Kasumi-1 (cell line): ENCODE measurements at regions not wholly inside any gene's neighbourhood (a gene's known extent, or its start where the extent isn't known, plus 50 kb on each side); places are given as distances from the start of the nearest gene placed in this dataset.

Experiments
- DNase-seq, 2 experiments: peaks; one replicate each; lab custom pipeline; 2025; lab: John Stamatoyannopoulos, UW

GRCh38 chr18:22330508-22330907 is 87.2 kb downstream of the CTAGE1 start:
- DNase-seq, result no peak

GRCh38 chr18:22325396-22325795 is 92.3 kb downstream of the CTAGE1 start:
- DNase-seq, result no peak

GRCh38 chr18:22324191-22325131 is 93.3 kb downstream of the CTAGE1 start:
- DNase-seq, result no peak

- no peak for DNase-seq
Measured at GRCh38 chr18:22322243-22322691, 95.4 kb downstream of the CTAGE1 start.

GRCh38 chr18:22320771-22321170 is 96.9 kb downstream of the CTAGE1 start:
- DNase-seq, result no peak

GRCh38 chr18:22320155-22320554 is 97.6 kb downstream of the CTAGE1 start:
- DNase-seq, result no peak

GRCh38 chr18:22318745-22319407 is 98.8 kb downstream of the CTAGE1 start:
- DNase-seq, result no peak

- DNase-seq, result no peak
Measured at GRCh38 chr18:22314420-22314819, 103.3 kb downstream of the CTAGE1 start.

- no peak for DNase-seq
Measured at GRCh38 chr18:22314001-22314400, 103.7 kb downstream of the CTAGE1 start.

- DNase-seq, result no peak
Measured at GRCh38 chr18:22311301-22311700, 106.4 kb downstream of the CTAGE1 start.

- no peak for DNase-seq
Measured at GRCh38 chr18:22309191-22309590, 108.5 kb downstream of the CTAGE1 start.

- peak; percentile 70 to 86 for DNase-seq
Measured at GRCh38 chr18:22307528-22307927, 110.2 kb downstream of the CTAGE1 start.

GRCh38 chr18:22303927-22304326 is 113.8 kb downstream of the CTAGE1 start:
- DNase-seq, result no peak

GRCh38 chr18:22302144-22302543 is 115.6 kb downstream of the CTAGE1 start:
- peak; percentile 89 to 91 for DNase-seq

- peak; percentile 12 to 16 for DNase-seq
Measured at GRCh38 chr18:22300665-22301636, 116.8 kb downstream of the CTAGE1 start.

GRCh38 chr18:22297008-22297407 is 120.7 kb downstream of the CTAGE1 start:
- no peak for DNase-seq

- peak; percentile 21 to 30 for DNase-seq
Measured at GRCh38 chr18:22296304-22296703, 121.4 kb downstream of the CTAGE1 start.

- DNase-seq, result no peak
Measured at GRCh38 chr18:22293417-22293816, 124.0 kb downstream of the GATA6 start.

GRCh38 chr18:22290004-22290403 is 120.6 kb downstream of the GATA6 start:
- DNase-seq, result no peak

- no peak for DNase-seq
Measured at GRCh38 chr18:22286585-22286984, 117.2 kb downstream of the GATA6 start.

GRCh38 chr18:22285361-22286140 is 116.2 kb downstream of the GATA6 start:
- no peak for DNase-seq
